ENCODE measurements at regions not wholly inside any gene's neighbourhood (a gene's known extent, or its start where the extent isn't known, plus 50 kb on each side); places are given as distances from the start of the nearest gene placed in this dataset.
"Not testable (repeated sequence)": the region's sequence is repeated elsewhere in the genome, so short reads cannot be mapped to it uniquely, and the experiment has no call there.

- DNase-seq (ENCODE audit: low read depth), result no peak
These were observed 400.8 kb upstream of the PIK3R1 start for GRCh38 chr5:67814569-67815311.

DNA sequence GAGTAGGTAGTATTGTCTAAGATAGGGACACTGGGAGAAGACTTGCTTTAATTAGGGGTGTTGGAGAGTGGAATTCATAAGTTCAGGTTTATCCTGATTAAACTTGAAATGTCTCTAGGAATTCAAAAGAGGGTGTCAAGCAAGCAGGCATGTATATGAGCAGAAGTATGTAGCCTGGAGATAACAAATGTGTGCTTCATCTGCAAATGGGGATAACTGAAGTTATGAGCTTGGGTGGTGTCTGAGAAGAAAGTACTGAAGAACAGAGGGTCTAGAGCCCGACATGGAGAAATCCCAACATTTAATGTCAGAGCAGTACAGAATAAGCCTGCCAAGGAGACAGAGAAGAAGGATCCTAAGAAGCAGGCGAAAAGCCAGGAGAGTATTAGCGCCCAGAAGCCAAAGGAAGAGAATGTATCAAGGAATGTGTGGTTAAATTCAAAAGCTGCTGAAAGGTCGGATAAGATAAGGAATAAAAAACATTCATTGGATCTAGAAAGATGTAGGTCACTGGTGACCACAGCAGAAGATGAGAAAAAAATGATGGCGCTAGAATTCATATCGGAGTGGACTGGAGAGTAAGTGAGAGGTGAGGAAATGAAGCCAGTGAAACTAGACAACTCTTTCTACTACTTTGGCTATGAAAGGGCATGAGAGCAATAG lies 401.5 kb upstream of the PIK3R1 start:
- DNase-seq (ENCODE audit: low read depth), result no peak

DNA sequence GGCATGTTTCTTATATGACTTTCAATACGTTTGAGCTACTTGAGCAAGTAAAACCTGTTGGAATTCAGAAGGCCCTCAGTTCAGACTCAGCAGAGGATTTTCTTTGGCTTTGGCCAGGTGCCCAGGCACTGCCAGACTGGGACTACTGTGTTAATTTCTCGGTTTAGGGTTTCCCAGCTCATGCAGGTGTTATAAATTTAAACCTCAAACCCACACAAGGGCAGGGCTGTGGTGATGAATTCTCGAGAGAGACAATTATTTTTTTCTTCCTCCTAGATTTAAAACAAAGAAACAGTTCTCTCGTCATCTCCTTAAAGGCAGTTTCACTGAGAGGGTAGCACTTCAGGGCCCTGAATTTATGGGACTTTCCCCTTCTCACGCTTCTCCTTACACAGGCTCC lies 406.0 kb upstream of the PIK3R1 start:
- no peak for DNase-seq (ENCODE audit: low read depth)

GRCh38 chr5:67808340-67808739 lies 407.2 kb upstream of the PIK3R1 start:
- DNase-seq (ENCODE audit: low read depth), result no peak

DNA sequence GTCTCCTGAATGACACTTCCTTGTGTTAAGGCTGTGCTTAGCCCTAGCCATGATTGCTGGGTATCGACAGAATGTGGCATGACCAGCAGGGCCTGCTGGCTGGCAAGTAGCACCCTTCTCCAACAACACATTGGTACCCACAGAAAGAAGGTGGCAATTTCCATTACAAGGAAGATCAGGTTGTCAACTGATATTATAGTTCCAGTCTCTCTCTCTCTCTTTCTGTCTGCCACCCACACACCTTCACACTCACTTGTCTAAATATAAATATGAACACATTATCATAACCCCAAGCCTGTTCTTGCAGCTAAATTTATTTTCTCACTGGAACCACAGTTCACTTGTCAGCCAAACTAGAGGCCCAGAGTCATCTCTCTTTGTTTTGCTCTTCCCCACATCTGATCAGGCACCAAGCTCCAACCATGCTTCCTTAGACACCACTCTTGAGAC lies 408.1 kb upstream of the PIK3R1 start:
- DNase-seq (ENCODE audit: low read depth), result no peak

- DNase-seq (ENCODE audit: low read depth), result no peak
These were observed 408.7 kb upstream of the PIK3R1 start for GRCh38 chr5:67806654-67807438.

DNA sequence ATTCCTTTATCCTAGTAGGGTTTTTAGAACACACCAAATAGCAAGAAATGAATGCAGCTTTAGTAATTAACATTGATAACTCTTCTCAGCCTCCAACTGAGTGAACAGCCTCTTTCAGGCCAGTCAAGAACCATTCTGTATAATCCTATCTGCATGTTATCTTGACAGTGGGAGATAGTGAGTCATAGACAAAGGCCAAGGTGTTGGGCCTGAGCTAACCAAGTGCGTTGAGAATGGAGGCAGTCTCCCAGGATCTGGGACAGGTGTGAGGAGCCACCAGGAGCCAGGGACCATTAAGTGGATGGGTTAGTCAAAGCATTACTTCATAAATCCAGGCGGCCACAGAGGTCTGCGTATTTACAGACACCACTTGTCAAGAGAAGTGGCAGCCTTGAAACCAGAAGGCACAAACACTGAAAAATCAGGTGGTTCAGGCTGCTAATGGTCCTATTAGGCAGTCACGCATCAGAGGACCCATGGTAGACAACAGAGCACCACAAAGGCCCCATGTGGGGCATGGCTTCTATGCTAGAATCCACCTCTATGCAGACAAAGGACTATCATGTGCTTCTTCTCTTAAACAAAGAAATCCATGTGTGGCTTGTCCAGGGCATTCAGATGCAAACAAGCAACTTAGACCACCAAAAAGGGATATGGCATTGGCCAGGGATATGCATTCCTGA lies 409.7 kb upstream of the PIK3R1 start:
- DNase-seq (ENCODE audit: low read depth), result no peak

DNA sequence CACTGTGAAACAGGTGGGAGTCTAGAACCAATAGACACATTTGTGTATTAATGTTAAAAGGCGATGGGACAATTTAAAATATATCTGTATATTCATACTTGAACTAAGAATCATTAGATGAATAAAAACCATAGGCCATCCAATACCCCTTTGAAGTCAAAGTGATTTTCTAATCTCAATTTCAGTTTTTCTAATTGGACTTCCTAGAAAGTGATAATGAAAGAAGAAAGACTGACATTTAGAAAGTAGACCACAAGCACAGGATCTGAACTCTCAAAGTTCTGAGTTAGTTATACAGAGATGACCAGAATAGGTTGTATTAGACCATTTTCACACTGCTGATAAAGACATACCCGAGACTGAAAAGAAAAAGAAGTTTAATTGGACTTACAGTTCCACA lies 412.8 kb upstream of the PIK3R1 start:
- no peak for DNase-seq (ENCODE audit: low read depth)

DNA sequence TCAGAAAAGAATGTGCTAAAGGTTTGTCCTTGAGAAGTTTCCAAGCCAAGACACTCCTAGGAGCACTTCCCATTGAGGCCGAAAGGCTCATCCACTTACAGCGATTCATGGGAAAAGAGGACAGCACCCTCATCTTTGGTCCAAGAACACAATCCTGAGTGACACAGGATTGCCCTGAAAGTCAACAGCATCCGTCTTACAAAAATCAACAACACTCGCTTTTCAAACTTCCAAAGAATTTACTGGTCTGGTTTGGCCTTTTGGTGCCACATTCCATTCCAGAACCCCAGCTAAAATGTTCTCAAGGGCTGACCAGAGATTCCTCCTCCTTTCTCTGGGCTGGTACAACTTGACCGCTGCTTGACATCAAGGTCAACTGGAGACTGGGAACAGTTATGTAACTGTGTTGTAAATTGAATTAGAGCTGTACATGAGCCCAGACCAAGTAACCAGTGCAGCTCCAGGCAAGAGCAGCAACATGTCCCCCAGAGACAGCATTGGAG lies 415.8 kb upstream of the PIK3R1 start:
- DNase-seq (ENCODE audit: low read depth), result peak; percentile 36

DNA sequence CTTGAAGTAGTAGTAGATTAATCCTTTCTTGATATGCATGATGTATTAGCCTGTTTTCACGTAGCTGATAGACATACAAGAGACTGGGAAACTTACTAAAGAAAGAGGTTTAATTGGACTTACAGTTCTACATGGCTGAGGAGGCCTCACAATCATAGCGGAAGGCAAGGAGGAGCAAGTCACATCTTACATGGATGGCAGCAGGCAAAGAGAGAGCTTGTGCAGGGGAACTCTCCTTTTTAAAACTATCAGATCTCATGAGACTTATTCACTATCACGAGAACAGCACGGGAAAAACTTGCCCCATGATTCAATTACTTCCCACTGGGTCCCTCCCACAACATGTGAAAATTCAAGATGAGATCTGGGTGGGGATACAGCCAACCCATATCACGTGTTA lies 417.1 kb upstream of the PIK3R1 start:
- not testable (repeated sequence) for DNase-seq (ENCODE audit: low read depth)

DNA sequence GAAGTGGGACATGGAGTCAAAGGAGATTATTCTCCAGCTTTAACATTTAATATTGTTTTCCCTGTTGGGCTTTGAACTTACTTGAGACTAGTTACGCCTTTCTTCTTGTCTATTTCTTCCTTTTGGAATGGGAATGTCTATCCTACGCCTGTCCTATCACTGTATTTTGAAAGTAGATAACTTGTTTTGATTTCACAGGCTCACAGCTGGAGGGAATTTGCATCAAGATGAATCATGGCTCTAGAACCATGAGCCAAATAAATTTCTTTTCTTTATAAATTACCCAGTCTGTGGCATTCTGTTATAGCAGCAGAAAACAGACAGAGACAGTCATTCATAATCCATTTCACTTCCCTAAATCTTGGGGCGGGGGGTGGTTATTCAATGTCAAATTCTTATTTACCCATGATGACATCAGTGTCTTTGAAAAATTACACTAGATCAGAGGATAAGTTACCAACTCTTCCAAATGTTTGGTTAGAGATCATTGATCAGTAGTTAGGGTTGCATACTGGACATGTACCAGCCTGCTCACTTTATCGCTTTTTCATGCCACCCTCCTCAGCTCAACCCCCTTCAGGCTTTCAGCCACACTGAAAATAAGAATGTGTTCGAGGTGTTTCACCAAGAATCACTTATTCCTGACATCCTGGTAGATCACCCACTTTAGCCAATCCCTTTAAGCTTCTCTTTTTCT lies 419.6 kb upstream of the PIK3R1 start:
- no peak for DNase-seq (ENCODE audit: low read depth)

- DNase-seq (ENCODE audit: low read depth), result no peak
These were observed 421.6 kb upstream of the PIK3R1 start for GRCh38 chr5:67793966-67794365.

DNA sequence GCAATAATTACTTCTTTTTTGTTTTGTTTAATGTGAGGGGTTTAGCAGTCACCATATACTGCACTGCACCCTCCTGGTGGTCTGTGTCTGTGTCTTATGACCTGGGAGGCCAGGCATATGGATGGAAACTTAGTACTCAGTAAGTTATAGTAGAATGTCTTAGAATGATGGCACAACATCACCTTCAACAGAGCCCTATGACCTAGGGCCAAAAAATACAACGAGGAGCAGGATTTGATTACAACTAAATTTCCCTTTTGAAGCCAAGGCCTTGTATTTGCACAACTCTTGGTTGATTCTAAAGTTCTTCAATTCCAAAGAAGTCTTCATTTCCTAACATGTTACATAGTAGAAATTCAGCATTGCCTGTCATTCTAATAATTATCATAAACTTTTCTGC lies 422.1 kb upstream of the PIK3R1 start:
- no peak for DNase-seq (ENCODE audit: low read depth)

DNA sequence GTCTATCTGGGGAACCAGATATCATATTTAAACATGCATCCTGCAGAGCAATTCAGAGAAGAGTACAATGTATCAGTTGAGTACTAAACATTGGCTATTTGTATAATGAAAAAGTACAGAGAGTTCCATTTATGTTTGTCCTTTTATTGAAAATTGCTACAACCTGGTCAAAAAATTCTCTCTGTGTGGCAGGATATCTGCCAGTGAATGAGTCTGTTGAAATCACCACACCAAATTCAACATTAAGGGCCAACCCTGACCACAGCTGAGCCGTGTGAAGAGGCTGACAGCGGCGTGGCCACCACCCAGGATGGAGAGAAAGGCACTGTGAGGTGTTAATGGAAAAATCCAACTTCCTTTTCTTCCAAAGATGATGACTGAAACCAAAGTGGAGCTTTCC lies 422.7 kb upstream of the PIK3R1 start:
- no peak for DNase-seq (ENCODE audit: low read depth)

DNA sequence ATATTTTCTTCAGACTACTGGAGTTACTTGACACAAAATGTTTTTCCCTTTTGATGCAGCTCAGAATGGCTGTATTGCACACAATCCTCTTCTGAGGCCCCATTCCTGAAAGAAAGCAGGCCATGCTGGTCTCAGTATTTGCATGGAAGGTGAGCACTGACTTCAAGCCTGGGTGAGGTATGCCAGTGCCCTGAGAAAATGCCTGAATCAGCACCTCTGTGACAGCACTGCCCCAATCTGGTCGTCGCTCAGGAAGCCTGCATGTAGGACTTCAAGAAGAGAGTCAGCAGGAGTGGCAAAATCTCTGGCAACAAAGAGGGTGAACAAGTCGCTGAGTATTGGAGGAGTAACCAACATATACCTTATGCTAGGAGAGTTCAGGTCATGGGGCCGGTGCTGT lies 425.2 kb upstream of the PIK3R1 start:
- no peak for DNase-seq (ENCODE audit: low read depth)

DNA sequence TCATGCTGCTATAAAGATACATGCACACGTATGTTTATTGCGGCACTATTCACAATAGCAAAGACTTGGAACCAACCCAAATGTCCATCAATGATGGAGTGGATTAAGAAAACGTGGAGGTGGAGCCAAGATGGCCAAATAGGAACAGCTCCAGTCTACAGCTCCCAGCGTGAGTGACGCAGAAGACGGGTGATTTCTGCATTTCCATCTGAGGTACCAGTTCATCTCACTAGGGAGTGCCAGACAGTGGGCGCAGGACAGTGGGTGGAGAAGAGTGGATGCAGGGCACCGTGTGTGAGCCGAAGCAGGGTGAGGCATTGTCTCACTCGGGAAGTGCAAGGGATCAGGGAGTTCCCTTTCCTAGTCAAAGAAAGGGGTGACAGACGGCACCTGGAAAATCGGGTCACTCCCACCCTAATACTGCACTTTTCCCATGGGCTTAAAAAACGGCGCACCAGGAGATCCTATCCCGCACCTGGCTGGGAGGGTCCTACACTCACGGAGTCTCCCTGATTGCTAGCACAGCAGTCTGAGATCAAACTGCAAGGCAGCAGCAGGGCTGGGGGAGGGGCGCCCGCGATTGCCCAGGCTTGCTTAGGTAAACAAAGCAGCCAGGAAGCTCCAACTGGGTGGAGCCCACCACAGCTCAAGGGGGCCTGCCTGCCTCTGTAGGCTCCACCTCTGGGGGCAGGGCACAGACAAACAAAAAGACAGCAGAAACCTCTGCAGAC lies 435.5 kb upstream of the PIK3R1 start:
- not testable (repeated sequence) for DNase-seq (ENCODE audit: low read depth)

DNA sequence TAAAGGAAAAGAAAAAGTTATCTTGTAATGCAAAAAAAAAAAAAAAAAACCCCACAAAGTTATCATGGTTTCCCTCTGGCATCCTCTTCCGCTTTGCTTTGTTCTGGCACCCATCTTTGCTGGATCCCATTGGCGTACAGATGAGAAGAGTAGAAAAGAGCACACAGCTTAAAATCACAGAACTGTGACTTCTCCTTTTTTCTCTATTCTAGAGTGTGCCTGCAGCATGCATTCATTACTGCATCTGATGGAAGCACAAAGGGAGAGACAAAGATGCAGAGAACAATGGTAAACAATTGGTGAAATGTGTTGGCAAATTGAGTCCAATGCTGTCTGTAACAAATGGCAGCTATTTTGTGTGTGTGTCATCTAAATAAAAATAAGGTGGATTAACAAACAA lies 440.8 kb upstream of the PIK3R1 start:
- DNase-seq (ENCODE audit: low read depth), result no peak

DNA sequence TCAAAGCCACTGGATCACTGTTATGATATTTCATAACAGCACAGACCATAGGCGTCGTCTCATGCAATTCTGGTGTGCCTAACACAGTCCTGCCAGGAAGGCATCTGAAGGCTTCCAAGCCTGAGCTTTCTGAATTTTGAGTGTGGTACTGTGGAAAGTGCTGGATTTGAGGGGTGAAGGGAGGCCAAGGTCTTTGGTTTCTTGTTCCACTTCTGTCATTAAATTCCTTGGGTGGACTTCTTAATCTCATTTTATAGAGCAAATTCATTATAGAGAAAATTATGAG lies 441.3 kb upstream of the PIK3R1 start:
- no peak for DNase-seq (ENCODE audit: low read depth)

DNA sequence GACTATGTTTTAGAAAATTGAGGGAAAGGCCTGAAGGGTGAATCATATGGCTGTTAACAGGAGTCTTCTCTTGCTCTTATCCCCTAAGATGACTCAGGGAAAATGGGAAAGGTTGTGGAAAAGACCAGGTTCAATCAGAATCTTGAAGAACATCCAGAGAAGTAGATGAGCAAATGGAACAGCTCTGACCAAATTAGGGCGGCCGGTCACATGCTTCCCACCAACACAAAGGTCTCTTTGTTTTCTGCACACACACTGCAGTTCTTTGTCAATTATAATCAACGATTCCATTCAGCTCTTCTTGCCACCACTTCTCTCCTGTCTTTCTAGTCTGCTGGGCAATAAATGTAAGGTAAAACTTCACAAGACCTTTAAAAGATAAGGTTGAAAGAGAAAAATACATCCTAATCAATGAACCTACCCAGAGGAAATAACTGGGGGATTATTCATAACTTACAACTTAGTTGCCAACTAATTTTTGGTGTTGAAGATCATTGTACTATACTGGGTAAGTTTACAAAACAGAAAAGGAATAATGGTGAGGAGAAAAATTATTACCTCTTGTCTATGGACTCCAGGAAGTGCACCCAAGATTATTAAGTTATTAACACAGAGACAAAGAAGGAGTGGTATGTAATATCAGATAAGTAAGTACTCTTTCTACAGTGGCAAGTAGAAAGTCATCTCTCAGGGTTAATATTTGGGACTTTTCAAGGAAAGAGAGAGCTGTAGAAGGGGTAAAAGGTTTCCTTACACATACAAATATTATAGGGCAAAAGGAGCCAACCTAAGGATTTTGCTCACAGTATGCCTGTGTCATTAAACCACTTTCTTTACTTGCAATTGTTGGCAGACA lies 441.9 kb upstream of the PIK3R1 start:
- DNase-seq (ENCODE audit: low read depth), result no peak

- DNase-seq (ENCODE audit: low read depth), result no peak
These were observed 443.8 kb upstream of the PIK3R1 start for GRCh38 chr5:67771791-67772190.
